Upper lobe of left lung (tissue), 6 donors: ENCODE measurements at regions not wholly inside any gene's neighbourhood (a gene's known extent, or its start where the extent isn't known, plus 50 kb on each side); places are given as distances from the start of the nearest gene placed in this dataset.

Experiments
- ATAC-seq, 2 donors: fragments of 200-7000 bp; cut with Tn5 transposase; one replicate each; pipeline ENCODE4 v1.9.1; 2022; ENCODE audit warnings: mild to moderate bottlenecking in 2 of 2, moderate library complexity in 2 of 2; ENCODE audit not compliant: low FRiP score in 2 of 2
- DNase-seq, 2 donors: peaks; one replicate each; pipeline ENCODE4 v3.0.0-alpha.2; 2019 to 2020
- H3K27ac ChIP-seq, 4 donors: fragments of 200-600 bp; sonication (generic); one replicate each; pipeline ENCODE4 v1.5.1; 2016 to 2019
- H3K27me3 ChIP-seq, 4 donors: fragments of 200-600 bp; sonication (generic); one replicate each; pipeline ENCODE4 v1.5.1; 2017 to 2019
- H3K36me3 ChIP-seq, 4 donors: fragments of 200-600 bp; sonication (generic); one replicate each; pipeline ENCODE4 v1.5.1; 2016 to 2019
- H3K4me1 ChIP-seq, 4 donors: fragments of 200-600 bp; sonication (generic); one replicate each; pipeline ENCODE4 v1.5.1; 2018 to 2019
- H3K4me3 ChIP-seq, 4 donors: fragments of 200-600 bp; sonication (generic); one replicate each; pipeline ENCODE4 v1.5.1; 2017 to 2019; ENCODE audit warnings: mild to moderate bottlenecking in 2 of 4, moderate library complexity in 1 of 4
- H3K9me3 ChIP-seq, 4 donors: fragments of 200-600 bp; sonication (generic); one replicate each; pipeline ENCODE4 v1.5.1; 2018 to 2019
- EP300 ChIP-seq, 4 donors: sonication (generic); formaldehyde crosslinking; IDR thresholded peaks; one replicate each; pipeline ENCODE4 v1.5.1; 2017; ENCODE audit warnings: antibody characterized with exemption in 4 of 4, control low read depth in 2 of 4
- POLR2A ChIP-seq, 4 donors: fragments of 450-650 bp; IDR thresholded peaks; one replicate each; pipeline ENCODE4 v1.5.1; 2016 to 2017; ENCODE audit warnings: antibody characterized with exemption in 4 of 4, mild to moderate bottlenecking in 2 of 4
- POLR2AphosphoS5 ChIP-seq, 2 donors: sonication (generic); formaldehyde crosslinking; IDR thresholded peaks; one replicate each; pipeline ENCODE4 v1.5.1; 2017; ENCODE audit warnings: antibody characterized with exemption in 2 of 2
- WGBS, 2 donors: methylation state at CpG; one replicate each; pipeline ENCODE4 v1.1.5; 2017 to 2018; 5-methylcytosine and 5-hydroxymethylcytosine counted together
- TF ChIP-seq, protein P1 (sequence below), 6 experiments: fragments of 450-650 bp in 4 of 6; fragments of 200-600 bp in 2 of 6; sonication (generic) in 2 of 6; IDR thresholded peaks; one replicate each; pipeline ENCODE4 v1.5.1; 2016 to 2019; ENCODE audit warnings: antibody characterized with exemption in 6 of 6
- donor health status: DM: no; HTN: no; CAD: no; lungs with moderate emphysema.
- donor health status: DM: no; HTN: yes; CAD: no; lungs with severe emphysema.

DNA sequence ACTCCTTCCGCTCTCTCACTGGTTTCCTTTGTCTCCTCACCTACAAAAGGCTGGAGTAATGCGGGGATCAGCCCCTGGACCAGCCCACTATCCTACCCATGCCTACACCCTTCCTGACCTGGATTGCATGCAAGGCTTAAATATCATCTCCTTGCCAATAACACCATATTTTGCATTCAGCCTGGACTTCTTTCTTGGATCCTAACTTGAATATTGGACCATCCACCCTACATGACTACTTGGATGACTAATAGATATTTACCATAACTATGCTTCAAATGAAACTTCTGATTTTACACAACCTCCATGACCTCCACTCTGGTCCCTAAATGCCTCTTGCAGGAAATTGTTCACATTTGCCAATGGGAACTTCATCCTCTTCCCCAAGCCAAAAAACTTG is 188.3 kb upstream of the AKR1E2 start:
- no peak for ATAC-seq
- Histone ChIP-seq H3K27ac (no peak overlapping the region), H3K4me1 (no peaks in the 10 kb centered on the region), H3K27me3 (no peaks in the 10 kb centered on the region), H3K36me3 (no peaks in the 10 kb centered on the region), H3K9me3 (no peaks in the 10 kb centered on the region), H3K4me3 (no peak overlapping the region)
- no peak for DNase-seq
- WGBS, 2 donors = 97 to 98% methylated on average over 2 of the region's 2 CpGs
- TF ChIP-seq POLR2AphosphoS5 (IDR thresholded peaks at IDR 0.05) (no peak), POLR2A (IDR thresholded peaks at IDR 0.05) (no peak), EP300 (IDR thresholded peaks at IDR 0.05) (no peak)
- TF ChIP-seq, protein P1, sequence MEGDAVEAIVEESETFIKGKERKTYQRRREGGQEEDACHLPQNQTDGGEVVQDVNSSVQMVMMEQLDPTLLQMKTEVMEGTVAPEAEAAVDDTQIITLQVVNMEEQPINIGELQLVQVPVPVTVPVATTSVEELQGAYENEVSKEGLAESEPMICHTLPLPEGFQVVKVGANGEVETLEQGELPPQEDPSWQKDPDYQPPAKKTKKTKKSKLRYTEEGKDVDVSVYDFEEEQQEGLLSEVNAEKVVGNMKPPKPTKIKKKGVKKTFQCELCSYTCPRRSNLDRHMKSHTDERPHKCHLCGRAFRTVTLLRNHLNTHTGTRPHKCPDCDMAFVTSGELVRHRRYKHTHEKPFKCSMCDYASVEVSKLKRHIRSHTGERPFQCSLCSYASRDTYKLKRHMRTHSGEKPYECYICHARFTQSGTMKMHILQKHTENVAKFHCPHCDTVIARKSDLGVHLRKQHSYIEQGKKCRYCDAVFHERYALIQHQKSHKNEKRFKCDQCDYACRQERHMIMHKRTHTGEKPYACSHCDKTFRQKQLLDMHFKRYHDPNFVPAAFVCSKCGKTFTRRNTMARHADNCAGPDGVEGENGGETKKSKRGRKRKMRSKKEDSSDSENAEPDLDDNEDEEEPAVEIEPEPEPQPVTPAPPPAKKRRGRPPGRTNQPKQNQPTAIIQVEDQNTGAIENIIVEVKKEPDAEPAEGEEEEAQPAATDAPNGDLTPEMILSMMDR (IDR thresholded peaks at IDR 0.05) = no peak

DNA sequence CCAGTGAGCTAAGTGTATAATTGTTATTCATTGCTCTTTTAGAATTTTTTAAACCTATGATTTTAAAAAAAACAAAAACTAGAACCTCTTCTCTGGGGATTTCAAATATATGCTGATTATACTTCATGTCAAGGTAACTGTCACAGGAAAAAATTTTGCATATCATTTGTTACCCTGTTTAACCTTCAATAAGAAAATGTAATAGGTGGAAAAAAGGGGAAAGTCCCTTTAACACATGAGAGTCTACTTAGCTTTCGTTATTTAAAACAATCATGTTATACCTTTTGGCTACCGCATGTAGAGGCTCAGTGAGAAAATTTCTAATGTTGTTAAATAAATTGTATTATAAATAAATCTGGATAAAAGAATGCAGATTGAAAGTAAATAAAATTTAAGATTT is 190.1 kb upstream of the AKR1E2 start:
- TF ChIP-seq POLR2AphosphoS5 (IDR thresholded peaks at IDR 0.05) = no peak
- TF ChIP-seq POLR2A (IDR thresholded peaks at IDR 0.05) = no peak
- TF ChIP-seq EP300 (IDR thresholded peaks at IDR 0.05) = no peak
- TF ChIP-seq, protein P1 (IDR thresholded peaks at IDR 0.05) = no peak
- Histone ChIP-seq H3K9me3 (no peaks in the 10 kb centered on the region), H3K36me3 (no peaks in the 10 kb centered on the region), H3K27ac (no peak overlapping the region), H3K4me3 (no peak overlapping the region), H3K27me3 (no peaks in the 10 kb centered on the region), H3K4me1 (no peaks in the 10 kb centered on the region)
- ATAC-seq = no peak
- DNase-seq = no peak
- WGBS, 2 donors = 76 to 81% methylated on average over 2 of the region's 2 CpGs

GRCh38 chr10:4635388-4635787 is 190.6 kb upstream of the AKR1E2 start:
- Histone ChIP-seq H3K4me1 (no peaks in the 10 kb centered on the region), H3K36me3 (no peaks in the 10 kb centered on the region), H3K27me3 (no peaks in the 10 kb centered on the region), H3K27ac (no peak overlapping the region), H3K4me3 (no peak overlapping the region), H3K9me3 (no peaks in the 10 kb centered on the region)
- DNase-seq = no peak
- WGBS, 2 donors = 78 to 79% methylated on average over 5 of the region's 5 CpGs
- no peak for ATAC-seq
- TF ChIP-seq POLR2AphosphoS5 (IDR thresholded peaks at IDR 0.05) = no peak
- TF ChIP-seq, protein P1 (IDR thresholded peaks at IDR 0.05) = no peak
- no peak for TF ChIP-seq POLR2A (IDR thresholded peaks at IDR 0.05)
- no peak for TF ChIP-seq EP300 (IDR thresholded peaks at IDR 0.05)

DNA sequence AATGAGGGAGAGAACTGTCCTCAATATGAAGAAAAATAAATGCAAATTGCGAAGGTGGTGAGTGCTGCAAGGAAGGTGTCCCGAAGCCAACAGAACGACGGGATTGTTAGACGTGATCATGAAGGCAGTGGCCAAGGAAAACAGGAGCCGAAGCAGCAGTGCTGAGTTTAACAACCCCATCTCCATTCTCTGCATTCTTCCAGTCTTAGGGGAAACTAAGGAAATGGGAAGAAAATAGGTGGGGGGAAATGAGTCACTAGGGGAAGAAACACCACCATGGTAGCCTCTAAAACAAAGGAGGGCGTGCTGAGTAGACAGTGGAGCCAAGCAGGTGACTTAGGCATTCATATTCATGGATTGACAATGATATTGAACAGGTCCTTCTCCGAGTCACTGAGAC is 192.2 kb upstream of the AKR1E2 start:
- Histone ChIP-seq H3K27me3 (no peaks in the 10 kb centered on the region), H3K27ac (no peak overlapping the region), H3K4me1 (no peaks in the 10 kb centered on the region), H3K4me3 (no peak overlapping the region), H3K9me3 (no peaks in the 10 kb centered on the region), H3K36me3 (no peaks in the 10 kb centered on the region)
- ATAC-seq (no peak), DNase-seq (no peak)
- WGBS, 2 donors = 91 to 95% methylated on average over 8 of the region's 8 CpGs
- TF ChIP-seq EP300 (IDR thresholded peaks at IDR 0.05) (no peak), POLR2AphosphoS5 (IDR thresholded peaks at IDR 0.05) (no peak), POLR2A (IDR thresholded peaks at IDR 0.05) (no peak)
- TF ChIP-seq, protein P1 (IDR thresholded peaks at IDR 0.05) = no peak

DNA sequence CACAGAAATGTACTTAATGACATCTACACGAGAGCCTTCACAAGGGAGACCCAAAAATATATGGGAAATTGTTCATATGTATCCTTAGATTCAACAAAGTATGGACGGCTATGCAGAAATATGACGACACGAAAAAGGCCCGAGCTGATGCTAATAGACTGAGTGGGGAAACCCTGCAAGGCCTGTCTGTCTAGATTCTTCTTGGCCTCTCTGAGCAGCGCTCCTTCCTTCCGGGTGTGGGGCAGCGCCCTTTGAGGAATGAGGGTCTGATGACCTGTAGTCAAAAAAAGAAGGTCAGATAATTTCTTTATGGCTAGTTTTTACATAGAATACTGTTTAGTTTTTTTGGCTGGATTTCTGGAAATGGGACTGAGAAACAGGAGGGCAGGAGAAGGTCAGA is 192.8 kb upstream of the AKR1E2 start:
- H3K4me1 ChIP-seq = no peaks in the 10 kb centered on the region
- no peak for DNase-seq
- H3K27ac ChIP-seq = no peak overlapping the region
- H3K36me3 ChIP-seq = no peaks in the 10 kb centered on the region
- WGBS, 2 donors = 73 to 83% methylated on average over 8 of the region's 8 CpGs
- no peak overlapping the region for H3K4me3 ChIP-seq
- TF ChIP-seq POLR2A (IDR thresholded peaks at IDR 0.05) = no peak
- TF ChIP-seq, protein P1 (IDR thresholded peaks at IDR 0.05) = no peak
- no peak for TF ChIP-seq EP300 (IDR thresholded peaks at IDR 0.05)
- no peak for TF ChIP-seq POLR2AphosphoS5 (IDR thresholded peaks at IDR 0.05)
- ATAC-seq = no peak
- no peaks in the 10 kb centered on the region for H3K9me3 ChIP-seq
- H3K27me3 ChIP-seq = no peaks in the 10 kb centered on the region
